DND-41 (cell line): ENCODE measurements at regions not wholly inside any gene's neighbourhood (a gene's known extent, or its start where the extent isn't known, plus 50 kb on each side); places are given as distances from the start of the nearest gene placed in this dataset.

Experiments used
- EZH2 ChIP-seq: IDR thresholded peaks from 3 replicates; pipeline ENCODE4 v1.6.1; 2012; ENCODE audit warnings: borderline replicate concordance, low read depth, mild to moderate bottlenecking, moderate library complexity, low read length, inconsistent platforms; ENCODE audit not compliant: severe bottlenecking
- TF ChIP-seq, protein P1 (sequence below): IDR thresholded peaks from 2 replicates; pipeline ENCODE4 v1.5.1; 2012; ENCODE audit warnings: borderline replicate concordance, low read length, moderate library complexity, mild to moderate bottlenecking; ENCODE audit not compliant: poor library complexity, severe bottlenecking; ENCODE audit errors: extremely low read depth

DNA sequence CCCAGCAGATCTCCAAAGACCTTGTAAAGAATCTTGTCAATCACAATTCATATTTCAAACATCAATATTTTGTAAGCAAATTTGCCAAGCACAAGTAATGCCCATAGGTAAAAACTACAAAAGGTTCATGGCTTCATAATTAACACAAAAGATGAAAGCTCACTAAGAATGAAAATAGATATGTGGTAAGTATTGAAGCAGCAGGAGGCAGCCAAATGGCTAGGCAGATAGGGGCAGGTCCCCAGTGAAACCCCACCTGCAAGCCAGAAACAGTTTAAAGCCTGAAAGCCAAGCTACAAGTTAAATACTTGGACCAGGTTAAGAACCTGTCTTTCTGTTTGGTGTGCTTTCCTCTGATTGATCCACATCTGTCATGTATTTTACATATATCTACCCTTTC lies 942.6 kb upstream of the SPRY2 start:
- TF ChIP-seq, protein P1, sequence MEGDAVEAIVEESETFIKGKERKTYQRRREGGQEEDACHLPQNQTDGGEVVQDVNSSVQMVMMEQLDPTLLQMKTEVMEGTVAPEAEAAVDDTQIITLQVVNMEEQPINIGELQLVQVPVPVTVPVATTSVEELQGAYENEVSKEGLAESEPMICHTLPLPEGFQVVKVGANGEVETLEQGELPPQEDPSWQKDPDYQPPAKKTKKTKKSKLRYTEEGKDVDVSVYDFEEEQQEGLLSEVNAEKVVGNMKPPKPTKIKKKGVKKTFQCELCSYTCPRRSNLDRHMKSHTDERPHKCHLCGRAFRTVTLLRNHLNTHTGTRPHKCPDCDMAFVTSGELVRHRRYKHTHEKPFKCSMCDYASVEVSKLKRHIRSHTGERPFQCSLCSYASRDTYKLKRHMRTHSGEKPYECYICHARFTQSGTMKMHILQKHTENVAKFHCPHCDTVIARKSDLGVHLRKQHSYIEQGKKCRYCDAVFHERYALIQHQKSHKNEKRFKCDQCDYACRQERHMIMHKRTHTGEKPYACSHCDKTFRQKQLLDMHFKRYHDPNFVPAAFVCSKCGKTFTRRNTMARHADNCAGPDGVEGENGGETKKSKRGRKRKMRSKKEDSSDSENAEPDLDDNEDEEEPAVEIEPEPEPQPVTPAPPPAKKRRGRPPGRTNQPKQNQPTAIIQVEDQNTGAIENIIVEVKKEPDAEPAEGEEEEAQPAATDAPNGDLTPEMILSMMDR: no peak
- TF ChIP-seq EZH2: no peak
